ENCODE measurements at regions not wholly inside any gene's neighbourhood (a gene's known extent, or its start where the extent isn't known, plus 50 kb on each side); places are given as distances from the start of the nearest gene placed in this dataset.

- TF ChIP-seq, protein P1, sequence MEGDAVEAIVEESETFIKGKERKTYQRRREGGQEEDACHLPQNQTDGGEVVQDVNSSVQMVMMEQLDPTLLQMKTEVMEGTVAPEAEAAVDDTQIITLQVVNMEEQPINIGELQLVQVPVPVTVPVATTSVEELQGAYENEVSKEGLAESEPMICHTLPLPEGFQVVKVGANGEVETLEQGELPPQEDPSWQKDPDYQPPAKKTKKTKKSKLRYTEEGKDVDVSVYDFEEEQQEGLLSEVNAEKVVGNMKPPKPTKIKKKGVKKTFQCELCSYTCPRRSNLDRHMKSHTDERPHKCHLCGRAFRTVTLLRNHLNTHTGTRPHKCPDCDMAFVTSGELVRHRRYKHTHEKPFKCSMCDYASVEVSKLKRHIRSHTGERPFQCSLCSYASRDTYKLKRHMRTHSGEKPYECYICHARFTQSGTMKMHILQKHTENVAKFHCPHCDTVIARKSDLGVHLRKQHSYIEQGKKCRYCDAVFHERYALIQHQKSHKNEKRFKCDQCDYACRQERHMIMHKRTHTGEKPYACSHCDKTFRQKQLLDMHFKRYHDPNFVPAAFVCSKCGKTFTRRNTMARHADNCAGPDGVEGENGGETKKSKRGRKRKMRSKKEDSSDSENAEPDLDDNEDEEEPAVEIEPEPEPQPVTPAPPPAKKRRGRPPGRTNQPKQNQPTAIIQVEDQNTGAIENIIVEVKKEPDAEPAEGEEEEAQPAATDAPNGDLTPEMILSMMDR (IDR thresholded peaks at IDR 0.05): no peak
- TF ChIP-seq POLR2A (IDR thresholded peaks at IDR 0.05) (no peak), POLR2AphosphoS5 (IDR thresholded peaks at IDR 0.05) (no peak)
These were observed 64.3 kb upstream of the MORC3 start for GRCh38 chr21:36255663-36256062.
